Stimulated activated CD4-positive, alpha-beta T cell treated with anti-CD3 and anti-CD28 coated beads, Interleukin-1b, Interleukin-23, amount 100 ng/mL, for 48 hours (primary cell): ENCODE measurements at regions not wholly inside any gene's neighbourhood (a gene's known extent, or its start where the extent isn't known, plus 50 kb on each side); places are given as distances from the start of the nearest gene placed in this dataset.
"Not testable (repeated sequence)": the region's sequence is repeated elsewhere in the genome, so short reads cannot be mapped to it uniquely, and the experiment has no call there.

ENCODE experiments used
- DNase-seq: peaks from one replicate; pipeline ENCODE4 v3.0.0-alpha.2; 2020

- no peak for DNase-seq
These were observed 432.2 kb upstream of the KLHL29 start for GRCh38 chr2:22952656-22953225.

GRCh38 chr2:22957446-22957845 is 427.5 kb upstream of the KLHL29 start:
- DNase-seq, result no peak

DNA sequence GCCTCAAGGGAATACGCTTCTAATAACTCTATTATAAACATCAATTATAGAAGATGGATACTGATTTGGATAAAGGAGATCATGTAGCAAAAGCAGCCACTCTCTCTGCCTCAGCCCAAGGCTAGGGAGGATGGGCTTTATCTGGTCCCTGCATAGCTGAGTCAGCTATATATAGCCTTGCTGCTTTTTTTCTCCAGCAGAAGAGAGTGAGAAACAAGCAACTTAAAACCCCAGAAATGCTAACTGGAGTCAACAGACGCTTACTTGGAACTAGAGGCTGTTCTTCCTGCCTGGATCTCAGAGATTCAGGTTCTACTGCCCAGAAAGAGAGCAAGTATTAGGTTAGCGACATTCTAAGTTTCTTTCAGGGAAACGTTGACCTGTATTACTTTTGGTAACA is 426.7 kb upstream of the KLHL29 start:
- DNase-seq, result no peak

DNA sequence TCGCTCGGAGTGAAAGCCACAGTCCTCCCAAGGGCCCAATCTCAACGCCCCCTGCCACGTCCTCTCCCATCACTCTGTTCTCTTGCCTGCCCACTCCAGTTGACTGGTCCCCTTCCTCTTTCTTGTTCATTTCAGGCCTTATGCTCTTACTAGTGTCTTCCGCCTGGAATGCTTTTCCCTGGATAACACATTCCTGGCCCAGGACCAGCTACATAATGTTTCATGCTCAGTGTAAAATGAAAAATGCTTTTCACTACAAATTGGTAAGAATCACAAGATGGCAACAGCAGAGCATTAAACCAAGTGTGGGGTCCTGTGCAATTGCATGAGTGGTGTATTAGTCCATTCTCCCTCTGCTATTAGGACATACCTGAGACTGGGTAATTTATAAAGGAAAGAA is 417.2 kb upstream of the KLHL29 start:
- DNase-seq, result no peak

GRCh38 chr2:22970284-22970975 is 414.5 kb upstream of the KLHL29 start:
- no peak for DNase-seq

DNA sequence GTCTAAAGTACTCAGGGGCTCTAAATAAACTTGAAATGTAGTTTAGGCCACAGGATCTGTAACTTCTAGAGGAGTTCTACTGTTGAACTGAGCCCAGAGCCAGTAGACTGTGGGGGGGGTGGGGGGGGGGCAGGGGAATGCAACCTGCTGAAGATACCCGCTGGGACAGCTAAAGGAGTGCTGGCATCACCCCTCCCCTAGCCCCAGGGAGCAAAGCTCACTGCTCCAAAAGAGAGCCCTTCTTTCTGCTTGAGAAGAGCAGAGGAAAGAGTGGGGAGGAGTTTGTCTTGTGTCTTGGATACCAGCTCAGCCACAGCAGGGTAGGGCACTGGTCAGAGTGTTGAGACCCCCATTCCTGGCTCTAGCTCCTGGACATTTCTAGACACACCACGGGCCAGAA is 414.0 kb upstream of the KLHL29 start:
- DNase-seq, result no peak

- no peak for DNase-seq
These were observed 403.2 kb upstream of the KLHL29 start for GRCh38 chr2:22981785-22982184.

DNA sequence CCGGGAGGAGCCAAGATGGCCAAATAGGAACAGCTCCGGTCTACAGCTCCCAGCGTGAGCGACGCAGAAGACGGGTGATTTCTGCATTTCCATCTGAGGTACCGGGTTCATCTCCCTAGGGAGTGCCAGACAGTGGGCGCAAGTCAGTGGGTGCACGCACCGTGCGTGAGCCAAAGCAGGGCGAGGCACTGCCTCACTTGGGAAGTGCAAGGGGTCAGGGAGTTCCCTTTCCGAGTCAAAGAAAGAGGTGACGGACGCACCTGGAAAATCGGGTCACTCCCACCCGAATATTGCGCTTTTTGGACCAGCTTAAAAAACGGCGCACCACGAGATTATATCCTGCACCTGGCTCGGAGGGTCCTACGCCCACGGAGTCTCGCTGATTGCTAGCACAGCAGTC is 400.8 kb upstream of the KLHL29 start:
- not testable (repeated sequence) for DNase-seq

DNA sequence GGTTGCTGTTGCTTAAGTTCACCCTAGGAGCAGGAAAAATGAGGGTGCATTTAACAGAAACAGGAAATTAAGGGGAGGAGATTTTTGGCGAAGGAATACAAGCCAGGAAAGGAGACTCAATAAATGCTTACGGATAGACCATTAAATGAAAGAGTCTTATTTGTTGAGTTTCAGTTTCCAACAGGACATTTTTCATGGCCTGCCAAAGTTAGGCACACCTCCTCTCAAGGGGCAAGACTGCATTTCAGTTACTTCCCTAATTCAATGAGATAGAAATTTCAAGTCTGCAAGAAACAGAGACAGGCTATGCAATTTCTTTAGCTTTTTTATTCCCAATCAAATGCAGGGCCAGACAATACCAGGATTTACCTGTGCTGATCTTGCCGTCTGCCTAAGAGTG is 394.7 kb upstream of the KLHL29 start:
- DNase-seq, result no peak

- no peak for DNase-seq
These were observed 393.1 kb upstream of the KLHL29 start for GRCh38 chr2:22991844-22992243.

GRCh38 chr2:22992441-22992840 is 392.5 kb upstream of the KLHL29 start:
- DNase-seq, result no peak

DNA sequence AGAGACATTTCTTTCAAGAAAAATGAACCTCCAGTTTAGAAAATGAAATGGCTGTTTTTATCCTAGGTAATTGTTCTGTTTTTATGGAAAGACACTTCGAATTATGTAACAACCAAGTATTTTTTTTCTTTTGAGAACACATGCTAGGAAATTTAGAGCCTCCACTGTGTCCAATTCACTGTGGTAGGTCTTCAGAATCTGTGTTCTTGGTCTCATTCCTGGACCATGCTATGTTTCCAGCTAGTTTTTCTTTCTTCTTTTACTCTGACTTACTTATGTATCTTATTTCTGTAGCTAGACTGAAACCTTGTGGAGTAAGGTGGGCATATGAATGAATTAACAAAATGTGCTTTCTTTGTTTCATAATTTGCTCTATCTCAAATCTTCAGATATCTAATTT is 391.7 kb upstream of the KLHL29 start:
- no peak for DNase-seq

- no peak for DNase-seq
These were observed 389.4 kb upstream of the KLHL29 start for GRCh38 chr2:22995576-22995975.

GRCh38 chr2:22996911-22997310 is 388.1 kb upstream of the KLHL29 start:
- no peak for DNase-seq

DNA sequence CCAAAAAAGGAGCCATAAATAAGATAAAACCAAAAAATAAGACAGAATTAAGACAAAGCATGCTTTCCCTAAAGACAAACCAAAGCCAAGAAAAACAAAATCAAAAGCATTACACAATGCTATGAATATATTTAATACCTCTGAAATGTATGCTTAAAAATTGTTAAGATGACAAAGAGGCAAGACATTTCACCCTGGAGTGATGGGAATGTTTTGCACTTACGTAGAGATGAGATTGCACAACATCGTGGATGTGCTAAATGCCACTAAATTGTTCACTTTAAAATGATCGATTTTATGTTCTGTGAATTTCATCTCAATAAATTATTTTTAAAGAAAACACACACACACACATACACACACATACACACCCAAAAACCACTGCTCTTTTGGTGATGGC is 386.6 kb upstream of the KLHL29 start:
- DNase-seq, result no peak

- DNase-seq, result no peak
These were observed 385.0 kb upstream of the KLHL29 start for GRCh38 chr2:22999951-23000350.

GRCh38 chr2:23002234-23002633 is 382.7 kb upstream of the KLHL29 start:
- DNase-seq, result no peak

DNA sequence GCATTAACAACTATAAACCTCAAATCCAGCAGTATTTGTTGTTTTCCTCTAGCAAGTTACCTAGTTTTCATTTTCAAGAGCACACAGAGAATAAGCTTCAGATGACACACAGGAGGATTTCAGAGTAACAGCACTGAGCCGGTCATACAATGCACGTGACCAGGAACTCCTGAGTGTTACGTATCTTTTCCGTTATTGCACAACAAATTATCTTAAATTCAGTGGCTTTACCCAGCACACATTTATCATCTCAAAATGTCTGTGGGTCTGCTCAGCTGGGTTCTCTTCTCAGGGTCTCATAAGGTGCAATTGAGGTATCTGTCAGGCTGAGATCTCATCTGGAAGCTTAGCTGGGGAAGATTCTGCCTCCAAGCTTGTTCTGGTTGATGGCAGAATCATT is 379.5 kb upstream of the KLHL29 start:
- DNase-seq, result no peak

DNA sequence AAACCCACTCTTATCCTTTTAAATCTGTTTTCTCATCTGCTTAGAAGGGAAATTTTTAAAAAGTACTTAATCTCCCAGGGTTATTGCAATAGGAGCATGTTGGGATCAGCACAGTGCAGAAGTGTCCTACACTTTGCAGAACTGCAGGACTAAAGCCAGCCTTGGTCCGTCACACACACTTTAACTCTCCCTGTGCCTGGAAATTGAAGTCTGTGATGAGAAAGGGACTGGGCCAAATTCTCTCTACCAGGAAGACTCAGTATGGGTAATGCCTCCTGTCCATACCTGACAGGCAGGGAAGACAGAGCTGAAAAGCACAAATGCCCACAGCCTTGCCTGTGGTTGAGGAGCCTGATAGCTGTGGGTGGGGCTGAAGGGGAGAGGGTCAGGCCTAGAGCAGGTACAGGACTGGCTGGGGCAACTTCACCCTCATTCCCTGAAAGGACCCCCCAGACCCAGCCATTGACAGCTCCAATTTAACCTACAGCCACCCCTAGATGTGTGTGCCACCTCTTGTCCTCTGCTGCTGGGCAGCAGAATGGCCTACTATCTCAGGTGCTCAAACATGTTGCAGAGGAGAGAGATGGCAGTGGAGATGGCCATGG is 377.2 kb upstream of the KLHL29 start:
- no peak for DNase-seq

DNA sequence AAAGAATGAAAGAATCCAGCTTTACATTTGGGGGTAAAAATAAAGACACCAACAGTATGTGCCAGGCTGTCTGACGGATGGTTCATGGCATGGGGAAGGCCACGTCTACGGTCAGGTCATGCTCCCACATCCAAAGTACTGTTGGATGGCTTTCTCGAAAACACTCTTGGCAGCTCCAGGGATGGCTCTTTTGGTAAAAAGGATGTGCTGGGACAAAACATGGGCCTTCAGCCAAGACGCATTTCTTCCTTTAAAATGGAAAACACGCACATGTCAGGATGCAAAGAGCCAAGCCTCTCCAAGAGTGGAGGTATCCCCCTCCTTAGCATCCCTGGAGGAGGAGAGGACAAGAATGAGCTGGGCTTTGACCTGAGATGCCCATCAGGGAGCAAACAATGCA is 376.5 kb upstream of the KLHL29 start:
- DNase-seq, result no peak

- no peak for DNase-seq
These were observed 376.0 kb upstream of the KLHL29 start for GRCh38 chr2:23008951-23009350.

- DNase-seq, result no peak
These were observed 375.3 kb upstream of the KLHL29 start for GRCh38 chr2:23009545-23010149.

DNA sequence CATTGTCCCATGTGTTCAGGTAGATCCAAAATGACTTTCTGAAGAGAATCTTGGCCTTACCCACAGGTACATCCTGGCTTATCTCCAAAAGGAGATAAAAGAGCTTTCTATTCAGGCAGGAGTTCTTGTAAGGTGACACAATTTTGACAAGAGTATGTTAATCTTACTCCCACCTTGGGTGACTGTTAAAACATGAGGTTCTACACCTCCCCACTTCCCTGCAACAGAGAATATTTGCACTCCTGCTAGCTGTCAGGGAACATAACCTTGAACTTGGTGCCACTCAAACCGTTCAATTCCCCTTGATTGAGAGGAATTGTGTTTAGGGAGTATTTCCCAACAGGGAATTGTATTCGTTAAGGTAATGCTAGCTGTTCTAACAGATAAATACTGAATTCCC is 372.5 kb upstream of the KLHL29 start:
- DNase-seq, result no peak

DNA sequence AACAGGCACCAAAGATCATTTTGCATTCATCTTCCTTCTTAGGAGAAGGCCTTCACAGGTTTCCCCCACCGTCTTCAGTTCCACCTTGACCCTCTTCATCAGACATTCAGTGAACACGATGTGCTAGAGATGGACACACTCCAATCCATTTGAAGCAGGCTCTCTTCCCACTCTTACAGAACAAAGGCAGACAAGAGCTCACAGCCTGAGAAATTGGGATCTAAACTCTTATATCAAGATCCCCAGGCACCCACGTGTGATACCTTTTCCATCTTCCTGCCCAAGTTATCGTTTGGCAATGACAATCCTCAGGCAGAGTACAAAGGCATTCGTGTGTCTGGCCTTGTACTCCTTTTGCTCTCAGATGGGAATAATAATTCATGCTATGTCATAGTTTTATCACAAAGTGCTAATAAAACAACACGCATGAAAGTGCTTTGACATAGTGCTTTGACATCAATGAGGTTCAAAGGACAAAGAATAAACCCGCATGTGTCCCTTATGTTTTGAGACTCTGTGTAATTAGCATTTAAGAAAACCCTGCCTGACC is 369.3 kb upstream of the KLHL29 start:
- no peak for DNase-seq
